Ishikawa (cell line): ENCODE measurements at regions not wholly inside any gene's neighbourhood (a gene's known extent, or its start where the extent isn't known, plus 50 kb on each side); places are given as distances from the start of the nearest gene placed in this dataset.

ENCODE experiments used
- CEBPB ChIP-seq: IDR thresholded peaks from 2 replicates; pipeline ENCODE4 v1.6.1; 2012
- CREB1 ChIP-seq: IDR thresholded peaks from 2 replicates; pipeline ENCODE4 v1.6.1; 2012; ENCODE audit warnings: low read depth
- EGR1 ChIP-seq: IDR thresholded peaks from 2 replicates; pipeline ENCODE4 v1.6.1; 2012
- EP300 ChIP-seq: IDR thresholded peaks from 2 replicates; pipeline ENCODE4 v1.6.1; 2012; ENCODE audit warnings: borderline replicate concordance
- FOXM1 ChIP-seq: IDR thresholded peaks from 2 replicates; pipeline ENCODE4 v1.6.1; 2012; ENCODE audit warnings: low read depth, borderline replicate concordance
- MAX ChIP-seq: IDR thresholded peaks from 2 replicates; pipeline ENCODE4 v1.6.1; 2012
- RAD21 ChIP-seq: IDR thresholded peaks from 2 replicates; pipeline ENCODE4 v1.6.1; 2012; ENCODE audit warnings: low read depth
- REST ChIP-seq: IDR thresholded peaks from 2 replicates; pipeline ENCODE4 v1.6.1; 2012; ENCODE audit warnings: low read depth, mild to moderate bottlenecking
- TAF1 ChIP-seq: IDR thresholded peaks from 2 replicates; pipeline ENCODE4 v1.6.1; 2012; ENCODE audit warnings: low read depth, mild to moderate bottlenecking
- TCF12 ChIP-seq: IDR thresholded peaks from 2 replicates; pipeline ENCODE4 v1.6.1; 2012; ENCODE audit warnings: low read depth
- TEAD4 ChIP-seq: IDR thresholded peaks from 2 replicates; pipeline ENCODE4 v1.6.1; 2012
- USF1 ChIP-seq: IDR thresholded peaks from 2 replicates; pipeline ENCODE4 v1.6.1; 2012
- YY1 ChIP-seq: IDR thresholded peaks from 2 replicates; pipeline ENCODE4 v1.6.1; 2012; ENCODE audit warnings: low read depth
- ZBTB7A ChIP-seq: IDR thresholded peaks from 2 replicates; pipeline ENCODE4 v1.6.1; 2012; ENCODE audit warnings: low read depth

- no peak for TF ChIP-seq TCF12
- no peak for TF ChIP-seq MAX
- TF ChIP-seq TEAD4, result no peak
- no peak for TF ChIP-seq TAF1
- no peak for TF ChIP-seq EGR1
- TF ChIP-seq CEBPB, result no peak
- no peak for TF ChIP-seq EP300
- no peak for TF ChIP-seq YY1
- TF ChIP-seq FOXM1, result no peak
- TF ChIP-seq CREB1, result no peak
- TF ChIP-seq RAD21, result no peak
- TF ChIP-seq REST, result no peak
- no peak for TF ChIP-seq ZBTB7A
- TF ChIP-seq USF1, result no peak
These were observed 369.3 kb downstream of the NXPE2 start for GRCh38 chr11:115047631-115048030.
